ENCODE measurements at regions not wholly inside any gene's neighbourhood (a gene's known extent, or its start where the extent isn't known, plus 50 kb on each side); places are given as distances from the start of the nearest gene placed in this dataset.

GRCh38 chr2:55101466-55101865 is 51.2 kb upstream of the RTN4 start:
- DNase-seq = no peak

GRCh38 chr2:55099878-55100820 is 49.9 kb upstream of the RTN4 start:
- no peak for DNase-seq
